ENCODE measurements at regions not wholly inside any gene's neighbourhood (a gene's known extent, or its start where the extent isn't known, plus 50 kb on each side); places are given as distances from the start of the nearest gene placed in this dataset.

DNA sequence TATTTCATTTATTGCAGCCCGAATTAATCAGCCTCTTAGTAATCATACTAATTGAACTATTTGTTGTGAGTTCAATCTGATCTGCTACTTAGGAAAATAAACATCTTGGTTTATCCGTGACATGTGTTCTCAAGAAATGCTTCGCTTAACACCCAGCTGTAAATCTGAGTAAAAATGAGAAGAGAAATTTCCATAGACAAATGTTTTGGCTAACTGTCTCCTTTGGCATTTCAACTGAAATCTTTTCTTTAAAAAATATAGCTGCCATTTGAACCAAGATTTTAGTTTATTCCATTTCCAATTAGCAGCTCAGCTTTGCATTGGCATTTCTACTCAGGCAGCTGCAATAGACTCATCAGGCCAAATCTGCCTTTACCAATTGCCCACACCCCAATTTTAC, 180.5 kb upstream of the PTER start:
- H3K4me3 ChIP-seq (ENCODE audit: low read depth, low read length), result no peak overlapping the region
- no peaks in the 10 kb centered on the region for H3K36me3 ChIP-seq (ENCODE audit: control insufficient read depth, insufficient read depth, low read length)
- POLR2A ChIA-PET, result no interaction called here
- no peak for TF ChIP-seq CTCF (IDR thresholded peaks at IDR 0.05; ENCODE audit: insufficient read depth, low read depth, low read length)
- H3K27me3 ChIP-seq (ENCODE audit: control insufficient read depth, insufficient read depth, low read length), result no peaks in the 10 kb centered on the region
- no peak for DNase-seq (ENCODE audit: low read depth)
- CTCF ChIA-PET, result no interaction called here

DNA sequence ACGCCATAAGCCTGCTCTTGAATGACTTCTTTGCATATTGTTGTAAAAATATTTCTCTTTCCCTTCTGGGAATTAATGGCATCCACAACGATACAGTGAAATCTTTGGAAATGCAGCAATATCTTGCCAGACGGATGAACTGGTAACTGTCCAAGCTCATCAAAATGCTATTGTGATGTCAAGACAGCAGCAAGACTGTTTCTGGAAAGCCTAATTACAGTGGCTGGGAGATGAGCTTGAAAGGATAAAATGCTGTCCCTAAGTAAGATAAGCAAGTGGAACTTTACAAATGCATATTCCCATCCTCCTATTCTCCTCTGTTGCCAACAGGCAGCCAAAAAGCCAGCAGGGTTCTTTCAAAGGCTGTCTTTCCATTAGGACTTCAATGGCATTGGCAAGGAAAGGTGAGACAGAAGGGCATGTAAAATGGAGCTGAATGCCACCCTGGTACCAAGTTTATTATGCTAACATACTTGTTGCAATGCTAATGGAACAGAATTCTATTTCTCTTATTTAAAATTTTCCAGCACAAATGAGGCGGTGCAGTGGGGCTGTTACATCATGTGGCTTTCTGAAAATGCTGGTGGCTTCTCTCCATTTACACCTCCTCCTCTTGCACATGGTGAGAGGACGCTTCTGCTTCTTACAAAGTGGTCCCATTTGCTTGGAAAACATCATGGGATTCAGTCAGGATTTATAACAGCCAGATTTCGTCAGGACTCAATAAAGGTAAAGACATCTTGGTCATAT, 178.3 kb upstream of the PTER start:
- TF ChIP-seq CTCF (IDR thresholded peaks at IDR 0.05; ENCODE audit: insufficient read depth, low read depth, low read length), result no peak
- Histone ChIP-seq H3K4me3 (ENCODE audit: low read depth, low read length) (no peak overlapping the region), H3K27me3 (ENCODE audit: control insufficient read depth, insufficient read depth, low read length) (no peaks in the 10 kb centered on the region), H3K36me3 (ENCODE audit: control insufficient read depth, insufficient read depth, low read length) (no peaks in the 10 kb centered on the region)
- no peak for DNase-seq (ENCODE audit: low read depth)
- ChIA-PET POLR2A (no interaction called here), CTCF (no interaction called here)

GRCh38 chr10:16259726-16260125, 177.1 kb upstream of the PTER start:
- DNase-seq (ENCODE audit: low read depth), result no peak
- H3K36me3 ChIP-seq (ENCODE audit: control insufficient read depth, insufficient read depth, low read length), result no peaks in the 10 kb centered on the region
- H3K4me3 ChIP-seq (ENCODE audit: low read depth, low read length), result no peak overlapping the region
- CTCF ChIA-PET, result no interaction called here
- no peaks in the 10 kb centered on the region for H3K27me3 ChIP-seq (ENCODE audit: control insufficient read depth, insufficient read depth, low read length)
- no peak for TF ChIP-seq CTCF (IDR thresholded peaks at IDR 0.05; ENCODE audit: insufficient read depth, low read depth, low read length)
- POLR2A ChIA-PET, result no interaction called here

DNA sequence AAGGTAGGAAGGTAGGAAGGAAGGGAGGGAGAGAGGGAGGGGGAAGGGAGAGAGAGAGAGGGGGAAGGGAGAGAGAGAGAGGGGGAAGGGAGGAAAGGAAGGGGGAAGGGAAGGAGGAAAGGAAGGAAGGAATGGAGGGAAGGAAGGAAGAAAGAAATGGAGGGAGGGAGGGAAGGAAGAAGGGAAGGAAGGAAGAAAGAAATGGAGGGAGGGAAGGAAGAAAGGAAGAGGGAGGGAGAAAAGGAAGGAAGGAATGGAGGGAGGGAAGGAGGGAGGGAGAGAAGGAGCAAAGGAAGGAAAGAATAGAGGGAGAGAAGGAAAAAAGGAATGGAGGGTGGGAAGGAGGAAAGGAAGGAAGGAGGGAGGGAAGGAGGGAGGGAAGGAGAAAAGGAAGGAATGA, 176.4 kb upstream of the PTER start:
- Histone ChIP-seq H3K27me3 (ENCODE audit: control insufficient read depth, insufficient read depth, low read length) (no peaks in the 10 kb centered on the region), H3K4me3 (ENCODE audit: low read depth, low read length) (no peak overlapping the region), H3K36me3 (ENCODE audit: control insufficient read depth, insufficient read depth, low read length) (no peaks in the 10 kb centered on the region)
- ChIA-PET CTCF (no interaction called here), POLR2A (no interaction called here)
- no peak for DNase-seq (ENCODE audit: low read depth)
- TF ChIP-seq CTCF (IDR thresholded peaks at IDR 0.05; ENCODE audit: insufficient read depth, low read depth, low read length), result no peak

DNA sequence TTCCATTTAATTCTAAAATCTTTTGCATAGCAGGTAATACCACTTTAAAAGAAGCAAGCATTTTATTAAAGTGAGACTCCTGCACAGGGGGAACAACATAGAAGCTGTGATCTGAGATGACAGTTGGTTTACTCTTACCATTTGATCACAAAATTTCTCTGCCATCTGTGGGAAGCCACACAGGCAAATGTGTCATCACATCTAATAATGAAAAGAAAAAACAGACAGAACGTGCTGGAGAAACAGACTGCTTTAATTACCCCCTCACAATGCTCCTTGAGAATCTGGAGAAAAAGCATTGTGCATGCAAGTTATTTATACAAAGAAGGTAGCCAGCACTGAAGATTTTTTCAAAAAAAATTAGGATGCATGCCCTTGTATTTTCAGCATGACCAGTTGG, 165.2 kb upstream of the PTER start:
- ChIA-PET CTCF (no interaction called here), POLR2A (no interaction called here)
- Histone ChIP-seq H3K36me3 (ENCODE audit: control insufficient read depth, insufficient read depth, low read length) (no peaks in the 10 kb centered on the region), H3K4me3 (ENCODE audit: low read depth, low read length) (no peak overlapping the region), H3K27me3 (ENCODE audit: control insufficient read depth, insufficient read depth, low read length) (no peaks in the 10 kb centered on the region)
- no peak for TF ChIP-seq CTCF (IDR thresholded peaks at IDR 0.05; ENCODE audit: insufficient read depth, low read depth, low read length)
- no peak for DNase-seq (ENCODE audit: low read depth)
